GM21786 (cell line): ENCODE measurements at regions not wholly inside any gene's neighbourhood (a gene's known extent, or its start where the extent isn't known, plus 50 kb on each side); places are given as distances from the start of the nearest gene placed in this dataset.

Experiments used
- ATAC-seq: cut with Tn5 transposase; IDR thresholded peaks from one replicate; pipeline ENCODE4 v1.9.1; 2021; ENCODE audit not compliant: unreplicated experiment

DNA sequence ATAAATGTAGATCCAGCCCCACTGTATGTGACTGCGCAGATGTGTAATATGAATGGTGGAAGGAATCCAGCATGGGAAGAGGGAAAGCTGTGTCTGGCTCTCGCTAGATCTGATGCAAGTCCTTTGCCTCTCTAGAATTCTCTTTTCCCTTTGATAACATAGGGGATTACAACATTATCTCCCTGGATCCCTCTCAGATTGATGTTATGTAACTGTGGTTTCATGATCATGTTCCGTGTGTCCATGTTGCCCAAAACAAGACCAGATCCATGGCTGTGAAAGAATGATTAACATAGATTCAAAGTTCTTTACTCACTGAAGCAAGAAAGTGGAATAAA is 184.0 kb upstream of the UBL3 start:
- ATAC-seq, result no peak

DNA sequence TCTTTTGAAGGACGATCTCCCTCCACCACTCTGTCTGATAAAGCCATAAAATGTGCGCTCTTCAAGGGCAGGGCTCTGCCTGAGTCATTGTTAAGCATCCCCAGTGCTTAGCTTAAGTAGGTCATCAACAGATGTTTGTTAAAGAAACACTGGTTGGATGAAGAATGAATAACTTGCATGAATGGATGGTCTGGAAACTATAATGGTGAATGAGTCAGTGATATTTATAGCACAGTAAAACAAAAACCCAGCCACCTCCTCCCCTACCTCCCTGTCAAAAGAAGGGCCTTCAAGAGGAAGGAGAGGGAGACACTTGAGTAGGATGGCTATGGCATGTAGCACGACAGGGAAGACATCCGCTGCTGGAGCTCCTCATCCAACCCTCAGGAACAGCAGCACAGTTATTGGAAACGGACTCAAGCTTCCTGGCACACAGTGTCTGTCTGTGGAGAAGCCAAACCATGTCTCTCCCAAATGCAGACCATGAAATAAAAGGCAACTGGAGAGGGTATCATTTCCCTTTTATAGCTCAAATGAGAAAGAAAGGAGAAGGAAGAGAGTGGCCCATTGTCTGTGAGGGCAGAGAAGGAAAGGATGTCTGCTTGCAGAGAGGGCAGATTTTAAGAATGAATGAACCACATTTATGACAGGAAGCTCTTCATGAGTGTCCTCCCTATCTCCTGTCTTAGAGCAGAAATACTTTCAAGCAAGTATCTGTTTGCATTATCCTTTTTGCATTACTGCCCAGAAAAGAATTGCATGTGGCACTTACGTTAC is 183.5 kb upstream of the UBL3 start:
- no peak for ATAC-seq

DNA sequence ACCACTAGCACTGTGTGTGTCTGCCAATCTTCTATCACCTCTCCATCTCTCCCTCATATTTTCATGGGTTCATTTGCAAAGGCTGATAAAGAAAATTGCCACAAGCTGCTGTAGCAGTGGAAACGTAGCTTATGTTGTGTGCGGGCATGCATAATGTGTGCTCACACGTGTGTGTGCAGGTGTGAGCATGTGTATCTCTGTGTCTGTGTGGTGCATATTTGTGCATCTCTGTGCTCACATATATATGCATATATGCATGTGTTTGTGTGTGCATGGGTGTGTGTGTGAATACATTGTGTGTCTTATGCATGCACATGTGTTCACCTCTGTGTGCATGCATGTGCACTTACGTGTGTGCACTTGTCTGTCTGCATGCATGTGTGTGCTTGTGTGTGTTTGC is 181.8 kb upstream of the UBL3 start:
- ATAC-seq, result no peak

DNA sequence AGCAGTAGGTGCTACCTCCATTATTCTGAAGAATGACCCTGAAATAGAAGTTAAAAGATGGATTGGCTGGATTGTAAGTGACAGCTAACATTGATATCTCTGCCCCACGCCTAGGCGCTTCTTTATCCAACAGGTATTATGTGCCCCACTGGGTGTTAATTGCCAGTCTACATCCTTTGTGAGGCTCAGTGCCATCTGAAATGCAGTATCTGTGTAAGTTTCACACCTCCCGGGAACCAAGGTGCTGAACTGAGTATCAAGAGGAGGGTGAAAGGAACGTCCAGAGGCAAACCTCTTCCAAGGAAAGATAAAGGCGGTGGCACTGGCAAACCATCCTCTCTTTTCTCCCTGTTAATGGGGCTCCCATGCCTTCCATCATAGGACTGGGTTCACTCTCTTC is 181.1 kb upstream of the UBL3 start:
- ATAC-seq, result no peak

DNA sequence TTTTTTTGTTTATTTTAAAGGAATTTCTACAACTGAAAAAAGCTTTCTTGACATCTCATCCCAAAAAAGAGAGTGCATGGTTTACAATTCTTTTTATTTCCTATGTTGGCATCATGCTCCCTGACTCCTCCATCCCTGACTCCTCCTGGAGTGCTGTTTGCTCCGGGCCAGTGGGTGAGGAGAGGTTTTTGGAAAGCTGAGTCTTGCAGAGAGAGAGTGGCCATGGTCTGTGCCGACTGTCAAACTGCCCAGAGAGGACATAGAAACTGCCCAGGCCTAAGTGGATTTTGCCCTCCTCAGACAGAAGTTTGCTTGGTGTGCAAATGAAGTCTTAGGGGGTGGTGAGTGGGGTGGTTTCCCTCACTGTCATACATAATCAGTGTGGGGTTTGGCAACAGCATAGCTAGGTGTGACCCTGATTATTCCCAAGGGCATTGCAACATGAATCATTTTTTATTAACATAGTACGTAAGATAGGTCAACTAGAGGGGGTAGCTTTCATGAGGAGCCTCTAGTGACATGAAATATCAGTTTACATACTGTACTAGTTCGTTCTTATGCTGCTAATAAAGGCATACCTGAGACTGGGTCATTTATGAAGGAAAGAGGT is 179.8 kb upstream of the UBL3 start:
- ATAC-seq, result no peak

DNA sequence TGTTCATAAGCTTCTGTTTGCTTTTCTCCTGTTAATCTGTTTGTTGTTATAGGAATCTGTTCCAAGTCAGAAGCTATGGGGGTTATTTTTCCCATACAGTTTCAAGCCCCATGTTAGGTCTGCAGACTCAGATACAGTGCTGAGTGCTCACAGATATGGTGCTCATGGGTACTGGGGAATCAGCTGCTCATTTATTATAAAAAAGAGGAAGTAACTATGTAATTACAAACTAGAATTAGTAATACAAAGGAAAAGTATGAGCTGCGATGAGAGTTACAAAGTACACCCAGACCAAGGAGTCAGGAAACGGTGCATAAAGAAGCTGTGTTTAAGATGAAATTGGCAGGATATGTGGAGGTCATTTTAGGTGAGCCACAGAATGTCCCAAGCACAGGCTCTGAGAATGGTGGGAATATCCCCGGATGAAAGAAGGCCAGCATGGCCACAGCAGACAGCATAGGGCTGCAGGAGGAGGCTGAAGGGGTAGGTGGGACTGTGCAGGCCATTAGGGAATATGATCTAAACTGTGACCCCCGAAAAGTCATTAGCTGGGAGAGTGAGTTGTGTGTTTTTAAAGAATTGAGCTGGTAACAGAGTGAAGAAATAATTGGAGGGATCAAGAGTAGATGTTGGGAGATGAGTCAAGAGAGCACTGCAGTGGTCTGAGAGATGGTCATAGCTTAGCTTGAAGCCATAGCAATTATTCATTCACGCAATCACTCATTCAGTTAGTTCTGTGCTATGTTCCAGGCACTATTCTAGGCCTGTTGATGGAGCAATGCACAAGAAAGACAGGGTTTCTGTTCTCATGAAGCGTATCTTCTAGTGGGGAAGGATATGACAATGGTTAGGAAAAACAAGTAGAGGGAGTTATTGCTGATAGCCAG is 177.4 kb upstream of the UBL3 start:
- no peak for ATAC-seq

DNA sequence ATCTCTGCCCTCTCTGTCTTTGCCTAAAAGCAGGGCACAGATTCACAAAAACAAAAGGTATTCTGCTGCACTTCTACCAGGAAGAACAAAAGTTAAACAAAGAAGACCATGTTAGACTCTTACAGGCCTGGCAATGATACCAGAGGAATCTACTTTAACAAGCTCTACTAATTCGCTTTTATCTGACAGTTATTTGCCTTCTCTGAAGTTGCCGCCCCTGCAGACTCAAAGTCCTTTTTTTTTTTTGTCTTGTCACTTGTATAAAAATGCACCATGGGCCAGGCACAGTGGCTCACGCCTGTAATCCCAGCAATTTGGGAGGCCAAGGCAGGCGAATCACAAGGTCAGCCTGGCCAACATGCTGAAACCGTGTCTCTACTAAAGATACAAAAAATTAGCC is 176.5 kb upstream of the UBL3 start:
- ATAC-seq, result no peak

DNA sequence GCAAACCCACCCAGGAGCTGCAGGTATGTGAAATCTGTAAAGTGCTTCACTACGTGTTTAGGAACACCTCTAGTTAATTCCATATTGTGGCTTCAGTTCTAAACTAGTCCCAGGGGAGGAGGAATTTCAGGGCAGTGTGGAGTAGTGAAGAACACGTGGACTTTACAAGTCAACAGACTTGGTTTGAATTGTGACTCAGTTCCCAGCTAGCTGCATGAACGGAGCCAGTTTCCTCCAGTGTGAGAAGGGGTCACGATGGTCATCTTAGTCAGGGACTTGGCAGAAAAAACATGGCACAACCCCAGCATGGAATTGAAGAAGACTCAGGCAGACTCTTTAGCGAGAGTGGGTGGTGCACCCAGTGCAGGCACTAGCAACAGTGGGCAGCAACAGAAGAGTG is 175.7 kb upstream of the UBL3 start:
- ATAC-seq, result no peak

DNA sequence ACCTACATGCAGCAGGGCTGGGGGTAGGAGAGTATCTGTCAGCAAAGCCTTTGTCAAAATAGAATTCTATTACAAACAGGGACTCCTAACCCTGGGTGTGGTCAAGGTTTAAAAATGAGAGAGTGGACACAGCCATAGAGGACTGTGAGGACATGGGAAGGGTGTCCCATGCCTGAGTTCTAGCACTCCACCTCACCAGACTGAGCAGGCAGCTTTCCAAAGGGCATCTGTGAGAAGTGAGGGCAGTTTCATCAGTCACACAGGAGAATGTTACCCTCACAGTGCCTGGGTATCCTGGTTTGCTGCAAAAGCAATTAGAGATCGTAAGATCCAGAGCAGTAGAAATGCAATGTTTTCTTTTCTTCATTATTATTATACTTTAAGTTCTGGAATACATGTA is 174.9 kb upstream of the UBL3 start:
- ATAC-seq, result no peak

DNA sequence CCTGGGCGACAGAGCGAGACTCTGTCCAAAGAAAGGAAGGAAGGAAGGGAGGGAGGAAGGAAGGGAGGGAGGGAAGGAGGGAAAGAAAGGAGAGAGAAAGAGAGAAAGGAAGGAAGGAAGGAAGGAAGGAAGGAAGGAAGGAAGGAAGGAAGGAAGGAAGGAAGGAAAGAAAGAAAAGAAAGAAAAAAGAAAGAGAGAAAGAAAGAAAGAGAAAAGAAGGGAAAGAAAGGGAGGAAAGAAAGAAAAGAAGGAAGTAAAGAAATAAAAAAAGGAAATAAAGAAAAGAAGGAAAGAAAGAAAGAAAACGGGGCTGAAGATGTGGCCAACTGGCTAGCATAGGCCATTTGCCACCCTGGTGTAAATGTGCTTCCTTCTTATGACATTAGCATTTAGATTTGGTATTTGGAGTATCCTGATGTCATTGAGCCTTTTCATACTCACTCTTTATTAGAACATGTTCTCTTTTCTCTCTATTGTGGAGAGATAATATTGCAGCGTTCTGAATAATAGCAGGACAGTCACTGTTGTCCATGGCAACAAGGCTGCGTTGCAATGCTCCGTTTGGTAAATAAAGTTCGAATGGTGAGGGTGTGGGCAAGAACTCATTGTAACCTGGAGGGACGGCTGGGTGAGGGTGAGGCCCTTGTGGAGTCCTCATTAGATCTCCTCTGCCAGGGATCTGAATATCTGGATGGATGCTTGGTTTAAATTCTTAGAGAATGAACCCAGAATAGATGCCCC is 173.9 kb upstream of the UBL3 start:
- ATAC-seq, result no peak

DNA sequence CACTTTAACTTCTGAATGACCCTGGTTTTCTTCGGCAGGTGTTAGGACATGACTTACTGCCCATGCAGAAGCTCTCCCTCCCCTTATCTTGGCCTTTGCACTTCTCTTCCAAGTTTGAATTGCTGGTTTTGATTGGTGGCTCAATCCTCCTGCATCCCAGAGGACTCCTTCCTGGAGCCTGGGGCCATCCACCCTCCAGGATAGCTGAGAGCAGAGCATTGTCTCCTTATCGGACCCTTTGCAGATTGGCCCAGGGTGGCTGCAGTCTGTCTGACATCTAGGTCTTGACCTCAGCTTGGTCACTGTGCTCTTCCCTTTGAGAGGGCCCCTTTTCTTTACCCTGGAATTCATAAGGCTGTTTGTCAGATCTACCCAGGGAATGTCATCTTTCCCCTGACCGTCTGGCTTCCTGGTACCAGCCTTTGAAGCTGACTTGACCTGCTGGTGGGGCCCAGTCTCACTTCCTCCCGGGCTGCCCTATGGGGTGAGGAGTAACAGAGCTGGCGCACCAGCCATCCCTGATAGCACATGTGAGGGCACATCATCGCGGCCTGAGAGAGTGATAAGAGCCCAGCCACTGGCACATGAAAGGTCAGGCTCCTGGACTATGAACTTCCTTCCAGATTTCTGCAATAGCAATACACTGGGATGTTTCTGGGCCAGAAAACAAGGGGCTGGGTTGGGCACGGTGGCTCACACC is 172.9 kb upstream of the UBL3 start:
- no peak for ATAC-seq

DNA sequence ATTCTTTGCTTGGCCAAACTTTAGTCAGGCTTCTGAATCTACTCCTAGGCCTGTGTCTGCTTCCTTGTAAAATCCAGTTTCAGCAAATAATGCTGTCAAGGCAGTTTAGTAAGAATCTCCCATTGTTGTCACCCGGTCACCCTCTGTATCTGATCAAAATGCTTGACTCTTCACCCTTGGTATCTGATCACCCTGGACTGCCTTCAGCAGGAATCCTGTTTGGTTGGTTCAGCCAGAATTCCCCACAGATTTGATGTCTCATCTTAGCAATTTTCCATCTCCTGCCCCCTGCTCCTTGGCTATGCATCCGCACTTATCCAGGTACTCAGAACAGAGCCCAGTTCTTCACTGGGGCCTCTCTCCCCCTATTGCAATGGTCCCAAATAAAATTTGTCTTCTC is 172.4 kb upstream of the UBL3 start:
- no peak for ATAC-seq

DNA sequence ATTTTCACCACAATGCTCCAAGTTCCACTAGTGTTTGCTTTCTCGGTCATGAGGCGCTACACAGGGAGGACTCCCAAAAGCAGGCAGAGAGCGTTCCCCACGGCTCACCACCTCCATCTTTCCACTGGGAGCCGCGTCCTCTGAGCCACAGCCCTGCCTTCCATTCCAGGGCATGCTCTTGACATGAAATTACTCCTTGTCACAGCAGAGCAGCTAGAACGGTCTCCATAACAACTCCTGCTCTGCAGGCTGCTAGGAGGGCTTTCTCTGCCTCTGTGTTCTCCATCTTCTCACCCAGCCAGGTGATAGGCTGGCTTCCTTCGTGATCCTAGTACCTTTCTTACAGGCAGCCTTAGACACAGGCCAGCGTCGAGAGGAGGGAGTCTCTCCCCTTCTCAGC is 171.8 kb upstream of the UBL3 start:
- no peak for ATAC-seq

DNA sequence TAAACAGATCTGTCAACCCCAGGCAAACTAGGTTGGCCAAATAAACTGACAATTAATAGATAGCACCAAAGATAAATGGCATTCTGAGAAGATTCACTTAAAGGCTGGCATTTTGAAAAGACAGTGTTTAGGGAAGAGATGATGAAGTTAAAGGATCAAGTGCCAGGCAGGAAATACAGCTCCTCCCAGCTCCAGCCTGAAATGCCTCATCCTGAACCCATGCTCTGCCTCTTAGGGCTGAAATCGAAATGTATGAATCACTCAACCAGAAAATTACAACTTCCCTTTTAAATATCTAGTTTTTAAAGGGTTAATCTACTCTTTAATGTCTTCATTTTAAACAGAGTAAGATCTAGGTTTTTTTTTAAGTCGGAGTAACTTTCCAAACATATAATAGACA is 171.2 kb upstream of the UBL3 start:
- ATAC-seq, result no peak

DNA sequence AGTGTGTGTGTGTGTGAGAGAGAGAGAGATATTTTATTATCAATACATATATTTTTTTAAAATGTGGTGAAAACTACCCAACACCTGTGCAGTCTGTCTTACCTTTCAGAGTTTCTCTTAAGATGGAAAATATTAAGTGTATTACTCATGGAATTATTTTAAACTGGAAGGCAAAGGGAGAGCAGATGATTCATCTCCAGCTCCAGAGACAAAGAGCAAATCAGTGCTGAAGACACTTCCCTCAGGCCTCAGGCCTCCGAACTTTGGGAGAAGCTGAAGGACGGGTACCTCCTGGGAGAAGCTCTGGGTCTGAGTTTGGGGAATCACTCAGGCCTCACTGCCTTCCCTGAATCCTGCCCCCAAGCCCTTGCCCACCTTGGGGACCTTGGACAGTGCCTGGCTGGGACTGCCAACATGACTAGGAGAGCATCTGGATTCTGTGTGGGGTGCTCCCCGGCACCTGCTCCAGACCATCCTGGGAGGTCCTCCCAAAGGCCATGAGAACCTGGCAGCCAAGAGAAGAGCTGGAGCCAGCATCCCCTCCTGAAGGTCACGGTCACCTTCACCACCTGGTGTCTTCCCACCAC is 170.4 kb upstream of the UBL3 start:
- no peak for ATAC-seq

DNA sequence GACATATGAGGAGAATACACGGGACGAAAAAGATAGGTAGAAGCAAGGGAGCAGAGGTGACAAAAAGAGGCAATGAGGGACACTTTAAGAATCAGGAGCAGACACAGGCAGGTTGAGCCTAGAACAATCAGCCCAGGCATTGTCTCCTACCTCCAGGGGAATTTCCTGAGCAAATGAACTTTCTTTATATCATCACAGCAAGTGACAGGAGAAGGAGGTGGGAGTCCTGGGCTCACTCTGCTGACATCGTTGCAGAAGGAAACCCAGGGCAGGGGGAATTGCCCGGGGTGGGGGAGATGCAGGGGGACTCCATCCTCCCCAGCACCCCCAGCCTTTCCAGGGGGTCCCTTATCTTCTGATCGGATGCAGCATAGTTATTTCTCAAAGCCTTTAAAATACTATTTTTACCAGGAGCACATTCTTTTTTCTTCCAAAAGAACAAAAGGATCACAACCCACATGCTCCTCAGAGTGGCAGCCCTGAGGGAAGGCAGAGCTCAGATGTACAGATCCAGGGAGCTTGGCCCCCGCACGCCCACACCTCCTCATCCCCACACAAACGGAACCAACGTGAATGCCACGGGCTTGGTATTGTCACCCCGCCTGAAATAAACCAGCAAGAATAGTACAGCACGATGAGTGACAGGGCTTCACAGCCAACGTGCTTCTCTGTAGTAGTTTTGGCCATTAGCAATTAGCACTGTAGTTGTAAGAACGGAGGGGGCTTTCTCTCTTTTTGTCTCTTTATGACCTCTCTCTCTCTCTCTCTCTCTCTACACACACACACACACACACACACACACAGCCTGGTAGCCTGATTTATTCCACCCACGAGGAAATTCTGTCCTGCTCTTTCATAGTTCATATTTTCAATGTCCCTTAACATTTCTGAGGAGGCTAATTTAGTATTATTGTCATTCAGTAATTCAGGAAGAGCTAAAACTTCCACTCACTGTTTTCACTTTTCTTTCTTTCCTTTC is 169.5 kb upstream of the UBL3 start:
- no peak for ATAC-seq

DNA sequence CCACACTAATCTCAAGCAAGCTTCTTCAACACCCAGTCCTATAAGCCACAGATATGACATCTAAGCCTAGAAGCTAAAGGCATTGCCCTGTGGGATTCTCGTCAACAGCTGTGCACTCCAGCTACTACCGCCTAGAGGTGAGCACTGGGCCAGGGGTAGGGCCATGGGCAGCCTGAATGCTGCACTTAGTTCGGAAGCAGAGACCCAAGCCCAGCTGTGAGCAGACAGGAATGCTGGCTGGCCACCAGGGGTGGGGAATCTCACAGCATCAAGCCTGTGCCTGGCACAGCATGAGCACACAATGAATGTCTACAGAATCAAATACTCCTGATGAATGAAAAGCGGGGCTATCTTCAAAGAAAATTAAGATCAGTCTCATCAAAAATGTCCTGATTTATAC is 167.5 kb upstream of the UBL3 start:
- no peak for ATAC-seq

DNA sequence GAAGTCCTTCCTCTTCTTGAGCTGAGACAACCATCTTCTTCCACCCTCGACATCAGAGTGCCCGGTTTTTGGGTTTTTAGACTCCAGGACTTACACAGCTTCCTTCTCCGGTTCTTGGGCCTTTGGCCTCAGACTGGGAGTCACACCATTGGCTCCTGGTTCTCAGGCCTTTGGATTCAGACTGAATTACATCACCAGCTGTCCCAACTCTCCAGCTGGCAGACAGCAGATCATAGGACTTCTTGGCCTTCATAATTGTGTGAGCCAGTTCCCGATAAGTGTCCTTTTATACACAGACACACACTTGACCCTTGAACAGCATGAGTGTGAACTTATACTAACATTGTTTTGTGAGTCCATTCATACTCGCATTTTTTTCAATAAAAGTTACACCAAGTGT is 166.0 kb upstream of the UBL3 start:
- no peak for ATAC-seq

DNA sequence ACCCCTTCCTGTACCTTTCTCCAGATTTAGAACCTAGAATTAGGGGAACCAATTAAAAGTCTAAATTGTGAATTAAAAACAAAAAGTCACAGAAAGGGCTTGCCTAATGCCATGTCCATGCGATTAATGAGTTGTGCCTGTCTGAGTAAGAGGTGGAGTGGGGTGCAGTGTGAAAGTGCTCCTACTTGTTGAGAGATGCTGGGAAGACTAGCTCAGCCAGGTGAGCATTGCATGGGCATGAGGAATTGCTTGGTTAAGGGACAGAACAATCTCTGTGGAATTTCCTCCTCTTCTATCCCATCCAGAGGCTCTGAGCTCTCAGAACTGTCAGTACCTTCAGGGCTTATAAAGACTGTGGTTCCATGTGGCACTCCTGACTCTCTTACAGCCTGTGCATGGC is 159.0 kb upstream of the UBL3 start:
- ATAC-seq, result no peak
